ENCODE measurements at regions not wholly inside any gene's neighbourhood (a gene's known extent, or its start where the extent isn't known, plus 50 kb on each side); places are given as distances from the start of the nearest gene placed in this dataset.
A peak's percentile ranks its signal among the peaks of the same experiment; 100 is the strongest.

- H3K4me3 Mint-ChIP-seq = no peak overlapping the region
- H3K4me1 Mint-ChIP-seq = no peaks in the 10 kb centered on the region
- DNase-seq = no peak
- H3K36me3 Mint-ChIP-seq = peaks cover 0 to 3% (median 0%) of the 10 kb centered on the region in 3 donors
- peaks cover 0 to 21% (median 11%) of the 10 kb centered on the region in 6 donors for H3K9me3 Mint-ChIP-seq
- H3K27ac Mint-ChIP-seq = no peak overlapping the region
- peaks cover 0 to 6% (median 5%) of the 10 kb centered on the region in 3 donors for H3K27me3 Mint-ChIP-seq (ENCODE audit: low read depth in 3 of 3)
Observed at GRCh38 chr11:69388210-69388609, 93.3 kb upstream of the LINC01488 start.

DNA sequence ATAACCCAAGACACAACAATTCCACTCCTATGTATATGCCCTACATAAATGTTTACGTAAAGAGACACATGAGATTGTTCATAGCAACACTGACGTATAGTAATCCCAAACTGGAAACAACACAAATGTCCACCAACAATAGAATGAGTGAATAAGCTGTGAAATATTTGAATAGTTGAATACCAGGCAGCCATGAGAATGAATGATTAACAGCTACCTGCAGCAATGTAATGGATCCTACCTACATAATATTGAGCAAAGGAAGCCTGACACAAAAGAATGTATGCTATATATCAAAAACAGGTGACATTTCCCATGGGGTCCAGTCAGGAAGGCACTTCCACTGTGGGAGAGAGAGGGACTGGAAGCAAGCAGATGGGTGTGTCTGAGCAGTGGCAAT, 92.8 kb upstream of the LINC01488 start:
- H3K27me3 Mint-ChIP-seq (ENCODE audit: low read depth in 3 of 3) = peaks cover 0 to 6% (median 4%) of the 10 kb centered on the region in 3 donors
- H3K9me3 Mint-ChIP-seq = peaks cover 0 to 21% (median 11%) of the 10 kb centered on the region in 6 donors

GRCh38 chr11:69390561-69390960, 90.9 kb upstream of the LINC01488 start:
- Mint-ChIP-seq H3K27ac (no peak overlapping the region), H3K9me3 (peaks cover 0 to 21% (median 11%) of the 10 kb centered on the region in 6 donors), H3K4me1 (no peaks in the 10 kb centered on the region), H3K27me3 (ENCODE audit: low read depth in 3 of 3) (peaks cover 0 to 6% (median 1%) of the 10 kb centered on the region in 3 donors), H3K4me3 (no peak overlapping the region), H3K36me3 (peaks cover 0 to 3% (median 0%) of the 10 kb centered on the region in 3 donors)
- DNase-seq = no peak

More for the DNA sequence above, 92.8 kb upstream of the LINC01488 start:
- no peak for DNase-seq
- no peaks in the 10 kb centered on the region for H3K4me1 Mint-ChIP-seq
- H3K4me3 Mint-ChIP-seq = no peak overlapping the region
- H3K36me3 Mint-ChIP-seq = peaks cover 0 to 3% (median 0%) of the 10 kb centered on the region in 3 donors
- H3K27ac Mint-ChIP-seq = no peak overlapping the region

DNA sequence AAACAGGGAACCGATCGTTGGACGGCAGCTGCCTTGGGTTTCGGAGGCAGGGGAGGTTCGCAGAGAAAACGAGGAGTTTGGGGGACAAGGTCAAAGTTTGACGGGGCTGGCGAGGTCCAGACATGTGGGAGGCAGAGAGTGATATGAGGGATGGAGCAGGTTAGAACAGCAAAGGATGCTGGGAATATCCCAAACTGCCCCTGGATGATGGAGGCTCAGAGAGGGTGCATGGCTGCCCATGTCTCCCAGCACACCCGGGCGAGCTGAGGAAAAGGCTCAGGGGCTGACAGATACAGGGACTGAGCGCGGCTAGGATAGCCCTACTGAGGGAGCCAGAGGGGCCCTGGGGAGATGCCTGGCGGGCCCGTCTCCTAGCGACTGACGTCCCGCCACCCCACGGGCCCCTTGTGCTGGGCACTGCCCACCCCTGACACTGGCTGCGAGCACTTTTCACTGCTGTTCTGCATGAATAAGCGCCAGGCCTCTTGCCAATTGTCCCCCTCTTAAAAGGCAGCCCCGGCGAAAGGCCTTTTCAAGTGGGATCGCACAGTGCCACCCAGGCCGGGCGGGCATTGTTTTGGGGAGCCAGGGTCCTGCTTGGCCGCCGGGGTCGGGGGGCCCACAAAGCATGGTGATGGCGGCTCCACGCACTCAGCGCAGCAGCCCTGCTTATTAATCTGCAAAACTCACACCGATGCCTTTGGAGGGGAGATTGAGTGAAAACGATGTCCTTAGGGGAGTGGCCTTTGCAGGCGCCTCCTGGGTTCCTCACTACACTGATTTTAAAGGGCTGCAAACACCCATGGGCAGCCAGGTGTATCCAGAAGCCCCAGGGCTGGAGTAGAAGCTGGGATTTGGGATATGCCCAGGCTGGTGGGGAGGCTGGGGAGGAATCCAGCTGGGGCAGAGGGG, 90.0 kb upstream of the LINC01488 start:
- peaks cover 0 to 6% (median 1%) of the 10 kb centered on the region in 3 donors for H3K27me3 Mint-ChIP-seq (ENCODE audit: low read depth in 3 of 3)
- H3K9me3 Mint-ChIP-seq = peaks cover 0 to 21% (median 11%) of the 10 kb centered on the region in 6 donors
- H3K4me1 Mint-ChIP-seq = no peaks in the 10 kb centered on the region
- no peak overlapping the region for H3K27ac Mint-ChIP-seq
- no peak for DNase-seq
- H3K4me3 Mint-ChIP-seq = no peak overlapping the region
- H3K36me3 Mint-ChIP-seq = peaks cover 0 to 3% (median 0%) of the 10 kb centered on the region in 3 donors

DNA sequence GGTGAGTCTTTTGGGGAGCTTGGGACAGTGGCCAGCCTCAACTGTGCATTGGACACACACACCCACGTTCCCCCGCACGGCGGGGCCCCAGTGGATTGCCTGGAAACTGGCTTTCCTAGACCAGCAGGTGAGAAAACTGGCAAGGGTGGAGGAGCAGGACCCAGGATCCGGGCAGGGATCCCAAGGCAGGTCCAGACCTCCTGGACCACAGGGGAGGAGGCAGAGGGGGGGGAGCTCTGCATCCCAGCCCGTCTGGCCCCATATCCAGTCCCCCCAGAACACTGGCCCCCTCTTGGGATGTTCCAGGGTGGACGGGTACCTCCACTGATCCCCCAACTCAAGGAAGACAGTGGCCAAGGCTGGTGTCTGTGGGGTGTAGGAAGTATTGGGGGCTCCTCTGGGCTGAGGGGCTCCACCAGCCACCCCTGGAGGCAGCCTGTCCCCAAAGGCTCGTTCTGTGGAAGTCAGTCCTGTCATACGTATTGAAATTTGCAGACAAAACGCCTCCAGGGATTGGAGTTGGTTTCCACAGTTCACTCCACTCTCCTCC, 89.3 kb upstream of the LINC01488 start:
- Mint-ChIP-seq H3K27me3 (ENCODE audit: low read depth in 3 of 3) (peaks cover 1 to 6% (median 2%) of the 10 kb centered on the region in 3 donors), H3K36me3 (peaks cover 0 to 3% (median 0%) of the 10 kb centered on the region in 3 donors), H3K4me1 (no peaks in the 10 kb centered on the region), H3K9me3 (peaks cover 0 to 21% (median 11%) of the 10 kb centered on the region in 6 donors), H3K4me3 (no peak overlapping the region), H3K27ac (no peak overlapping the region)
- DNase-seq = no peak

DNA sequence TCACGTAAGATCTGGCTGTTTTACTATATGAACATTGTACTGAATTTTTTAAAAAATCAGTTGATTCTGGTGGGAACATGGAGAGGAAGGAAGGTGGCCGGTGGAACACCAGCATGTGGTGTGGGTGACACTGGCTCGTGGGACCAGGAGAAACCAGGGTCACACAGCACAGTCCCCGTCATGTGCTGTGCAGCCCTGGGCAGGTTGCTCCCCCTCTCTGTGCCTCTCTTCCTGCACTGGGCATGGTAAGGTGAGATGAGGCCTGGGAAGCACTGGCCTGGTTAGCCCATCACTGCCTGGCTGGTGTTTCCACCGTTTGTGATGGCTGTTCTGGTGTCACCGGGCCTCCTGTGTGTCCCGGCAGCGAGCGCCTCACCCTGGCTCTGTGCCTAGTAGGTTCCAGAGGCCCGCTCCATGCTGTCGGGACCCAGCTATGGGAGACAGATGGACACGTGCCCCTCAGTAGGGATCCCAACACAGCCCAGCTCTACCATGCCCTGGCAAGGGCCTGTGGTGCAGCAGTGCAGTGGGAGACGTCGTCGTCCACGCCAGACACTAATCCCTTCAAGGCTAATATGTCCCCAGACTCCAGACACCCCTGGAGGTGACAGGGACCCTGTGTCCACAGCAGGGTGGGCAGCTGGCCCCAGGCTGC, 88.2 kb upstream of the LINC01488 start:
- Mint-ChIP-seq H3K27ac (no peak overlapping the region), H3K4me3 (no peak overlapping the region), H3K9me3 (peaks cover 0 to 13% (median 6%) of the 10 kb centered on the region in 6 donors), H3K27me3 (ENCODE audit: low read depth in 3 of 3) (peaks cover 1 to 8% (median 2%) of the 10 kb centered on the region in 3 donors), H3K36me3 (no peaks in the 10 kb centered on the region), H3K4me1 (no peaks in the 10 kb centered on the region)
- no peak for DNase-seq

- Mint-ChIP-seq H3K4me3 (no peak overlapping the region), H3K27me3 (ENCODE audit: low read depth in 3 of 3) (peaks cover 1 to 11% (median 2%) of the 10 kb centered on the region in 3 donors), H3K9me3 (peaks cover 0 to 8% (median 2%) of the 10 kb centered on the region in 6 donors), H3K27ac (no peak overlapping the region), H3K4me1 (no peaks in the 10 kb centered on the region), H3K36me3 (no peaks in the 10 kb centered on the region)
- no peak for DNase-seq
Observed at GRCh38 chr11:69393865-69394233, 87.6 kb upstream of the LINC01488 start.

- H3K9me3 Mint-ChIP-seq = peaks cover 0 to 4% (median 0%) of the 10 kb centered on the region in 6 donors
- H3K27ac Mint-ChIP-seq = no peak overlapping the region
- no peaks in the 10 kb centered on the region for H3K36me3 Mint-ChIP-seq
- DNase-seq = no peak
- H3K27me3 Mint-ChIP-seq (ENCODE audit: low read depth in 3 of 3) = peaks cover 1 to 11% (median 2%) of the 10 kb centered on the region in 3 donors
- no peak overlapping the region for H3K4me3 Mint-ChIP-seq
- no peaks in the 10 kb centered on the region for H3K4me1 Mint-ChIP-seq
Observed at GRCh38 chr11:69394234-69394868, 87.1 kb upstream of the LINC01488 start.

DNA sequence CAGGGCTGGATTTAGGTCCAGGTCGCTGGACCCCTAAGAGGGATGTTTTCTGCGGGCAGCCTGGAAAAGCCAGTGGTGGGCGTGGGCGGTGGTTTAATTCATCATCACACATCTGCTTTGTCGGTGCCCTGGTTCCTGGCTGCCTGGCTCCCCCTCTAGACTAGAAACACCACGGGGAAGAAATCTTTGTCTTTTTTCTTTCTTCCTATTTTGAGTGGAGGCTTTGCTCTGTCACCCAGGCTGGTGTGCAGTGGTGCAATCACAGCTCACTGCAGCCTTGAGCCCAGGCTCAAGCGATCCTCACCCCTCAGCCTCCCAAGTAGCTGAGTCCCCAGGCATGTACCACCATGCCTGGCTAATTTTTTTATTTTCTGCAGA, 86.6 kb upstream of the LINC01488 start:
- no peak overlapping the region for H3K27ac Mint-ChIP-seq

DNA sequence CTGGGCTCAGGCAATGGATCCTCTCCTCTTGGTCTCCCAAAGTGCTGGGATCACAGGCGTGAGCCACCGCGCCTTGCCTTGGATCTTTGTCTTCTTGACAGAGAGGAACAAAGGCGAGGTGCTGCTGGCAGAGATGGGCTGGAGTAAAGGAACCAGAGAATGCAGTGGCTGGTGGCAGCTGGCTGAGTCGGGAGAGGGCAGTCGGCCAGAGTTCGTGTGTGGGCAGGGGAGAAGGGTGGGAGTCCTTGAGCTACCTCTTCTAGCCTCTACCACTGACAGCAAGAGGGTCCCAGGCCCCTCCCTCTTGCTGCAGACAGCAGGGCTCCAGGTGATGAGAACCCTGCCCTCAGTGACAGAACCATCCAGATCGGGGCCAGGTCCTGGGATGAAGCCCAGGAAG, 86.2 kb upstream of the LINC01488 start:
- Mint-ChIP-seq H3K9me3 (no peaks in the 10 kb centered on the region), H3K27me3 (ENCODE audit: low read depth in 3 of 3) (peaks cover 1 to 11% (median 2%) of the 10 kb centered on the region in 3 donors), H3K4me3 (no peak overlapping the region), H3K36me3 (no peaks in the 10 kb centered on the region), H3K4me1 (peaks cover 0 to under 1% of the 10 kb centered on the region in 2 donors), H3K27ac (no peak overlapping the region)
- DNase-seq = no peak

More for the DNA sequence above, 86.6 kb upstream of the LINC01488 start:
- Mint-ChIP-seq H3K4me1 (no peaks in the 10 kb centered on the region), H3K27me3 (ENCODE audit: low read depth in 3 of 3) (peaks cover 1 to 11% (median 2%) of the 10 kb centered on the region in 3 donors), H3K9me3 (peaks cover 0 to 1% (median 0%) of the 10 kb centered on the region in 6 donors), H3K4me3 (no peak overlapping the region), H3K36me3 (no peaks in the 10 kb centered on the region)
- no peak for DNase-seq

DNA sequence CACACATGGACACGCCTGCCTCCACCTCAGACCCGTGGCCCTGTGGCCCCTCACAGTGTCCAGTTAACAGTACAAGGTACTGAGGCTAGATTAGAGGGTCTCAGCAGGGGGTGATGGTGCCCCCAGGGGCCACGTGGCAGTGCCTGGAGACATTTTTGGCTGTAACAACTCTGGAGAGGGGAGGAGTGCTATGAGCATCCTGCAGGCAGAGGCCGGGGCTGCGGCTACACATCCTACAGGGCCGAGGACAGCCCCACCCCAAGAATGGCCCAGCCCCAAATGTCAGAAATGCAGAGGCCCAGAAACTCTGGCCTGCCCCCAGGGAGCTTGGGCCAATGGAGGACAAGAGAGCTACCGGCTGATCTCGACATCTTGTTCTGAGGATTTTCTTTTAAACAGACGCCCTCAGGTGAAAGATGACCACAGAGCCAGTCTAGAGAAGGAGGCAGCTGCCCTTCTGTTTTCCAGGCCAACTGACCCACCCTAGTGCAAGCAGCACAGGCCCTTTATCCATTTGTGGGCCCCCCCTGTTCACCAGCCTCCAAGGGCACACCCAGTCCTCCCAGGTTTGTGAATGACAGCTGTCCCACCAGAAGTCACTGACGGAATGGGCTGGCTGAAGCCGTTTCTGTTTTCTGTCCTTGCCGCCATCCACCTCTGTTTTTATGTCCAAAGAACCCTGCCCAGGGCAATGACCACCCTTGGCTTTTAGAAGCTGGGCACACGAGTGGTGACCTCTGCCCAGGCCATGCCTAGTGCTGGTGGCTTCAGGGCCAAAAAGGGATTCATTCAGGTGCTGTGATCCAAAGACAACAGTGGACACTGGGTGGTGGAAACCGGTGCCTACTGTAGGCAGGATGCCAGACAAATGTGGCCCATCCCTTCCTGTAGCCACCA, 85.2 kb upstream of the LINC01488 start:
- Mint-ChIP-seq H3K27me3 (ENCODE audit: low read depth in 3 of 3) (peaks cover 0 to 11% (median 2%) of the 10 kb centered on the region in 3 donors), H3K4me3 (no peak overlapping the region), H3K36me3 (no peaks in the 10 kb centered on the region), H3K27ac (peak overlapping the region in 1 of 6 donors; percentile 17), H3K4me1 (peaks cover 6 to 8% of the 10 kb centered on the region in 2 donors), H3K9me3 (no peaks in the 10 kb centered on the region)
- no peak for DNase-seq

DNA sequence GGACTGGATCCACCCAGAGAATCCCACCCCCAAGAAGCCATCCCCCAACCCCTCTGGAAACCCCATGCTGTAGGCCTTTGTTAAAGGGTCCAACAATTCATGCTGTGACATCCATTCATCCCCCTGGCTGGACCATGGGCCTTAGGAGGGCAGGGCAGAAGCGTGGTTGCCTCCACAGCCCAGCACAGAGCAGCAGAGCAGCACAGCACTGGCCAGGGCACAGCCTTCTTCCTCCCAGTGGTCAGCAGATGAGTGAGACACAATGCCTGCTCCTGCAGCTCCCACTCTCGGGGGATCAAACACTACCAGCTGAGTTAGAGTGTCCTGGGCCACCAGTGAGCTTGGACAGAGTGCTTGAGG, 84.5 kb upstream of the LINC01488 start:
- peaks cover 0 to 1% (median 0%) of the 10 kb centered on the region in 6 donors for H3K9me3 Mint-ChIP-seq
- peaks cover 0 to 11% (median 2%) of the 10 kb centered on the region in 3 donors for H3K27me3 Mint-ChIP-seq (ENCODE audit: low read depth in 3 of 3)
- H3K27ac Mint-ChIP-seq = no peak overlapping the region
- no peak overlapping the region for H3K4me3 Mint-ChIP-seq
- H3K4me1 Mint-ChIP-seq = peaks cover 12 to 15% of the 10 kb centered on the region in 2 donors
- no peaks in the 10 kb centered on the region for H3K36me3 Mint-ChIP-seq
- no peak for DNase-seq

GRCh38 chr11:69397732-69398131, 83.7 kb upstream of the LINC01488 start:
- peaks cover 0 to 12% (median 2%) of the 10 kb centered on the region in 3 donors for H3K27me3 Mint-ChIP-seq (ENCODE audit: low read depth in 3 of 3)
- H3K4me3 Mint-ChIP-seq = no peak overlapping the region
- peaks cover 0 to 3% (median 0%) of the 10 kb centered on the region in 6 donors for H3K9me3 Mint-ChIP-seq
- H3K36me3 Mint-ChIP-seq = no peaks in the 10 kb centered on the region
- DNase-seq = no peak
- H3K4me1 Mint-ChIP-seq = peaks cover 17 to 20% of the 10 kb centered on the region in 2 donors
- H3K27ac Mint-ChIP-seq = no peak overlapping the region

Data from immature natural killer cell (primary cell).